H1 (cell line): ENCODE measurements at regions not wholly inside any gene's neighbourhood (a gene's known extent, or its start where the extent isn't known, plus 50 kb on each side); places are given as distances from the start of the nearest gene placed in this dataset.
A peak's percentile ranks its signal among the peaks of the same experiment; 100 is the strongest.

Experiments used
- CTCF ChIA-PET: fragments of 300-600 bp; sonication (Branson Sonifier 250); formaldehyde crosslinking; loops from one replicate; lab custom pipeline; 2021; ENCODE audit not compliant: partially characterized antibody; lab: Charles Lee
- POLR2A ChIA-PET: fragments of 300-600 bp; sonication (Branson Sonifier 250); formaldehyde crosslinking; loops from one replicate; lab custom pipeline; 2021; ENCODE audit warnings: inconsistent platforms; ENCODE audit not compliant: partially characterized antibody; lab: Charles Lee
- DNase-seq, 2 experiments: peaks; one replicate each; pipeline versions ENCODE4 v3.0.0 to v3.0.0-alpha.2; 2010 to 2022; ENCODE audit warnings: low spot score in 2 of 2, low read depth in 1 of 2, mixed read lengths in 1 of 2
- FAIRE-seq: peaks from 2 replicates; lab custom pipeline; 2011; peaks lifted over from hg19 to GRCh38; lab: Jason Lieb, UNC
- H2AFZ ChIP-seq: 2 replicates; pipeline ENCODE4 v1.8.1; 2012; ENCODE audit warnings: low read length, inconsistent platforms
- H2AK5ac ChIP-seq: 2 replicates; pipeline ENCODE4 v1.6.1; 2013; ENCODE audit warnings: low read depth, low read length
- H2BK120ac ChIP-seq: replicated peaks from 2 replicates; pipeline ENCODE3; 2013; ENCODE audit warnings: low read depth, low read length, inconsistent platforms
- H2BK12ac ChIP-seq: 2 replicates; pipeline ENCODE4 v1.6.1; 2013; ENCODE audit warnings: low read depth, low read length
- H2BK15ac ChIP-seq: 2 replicates; pipeline ENCODE4 v1.6.1; 2013; ENCODE audit warnings: low read length
- H2BK20ac ChIP-seq: 2 replicates; pipeline ENCODE4 v1.6.1; 2013; ENCODE audit warnings: low read length
- H2BK5ac ChIP-seq: 2 replicates; pipeline ENCODE4 v1.6.1; 2013; ENCODE audit warnings: low read depth, low read length
- H3K14ac ChIP-seq: 2 replicates; pipeline ENCODE4 v1.6.1; 2013; ENCODE audit warnings: inconsistent platforms; ENCODE audit not compliant: insufficient read length
- H3K18ac ChIP-seq: 2 replicates; pipeline ENCODE4 v1.6.1; 2013; ENCODE audit warnings: low read length; ENCODE audit errors: extremely low read depth
- H3K23ac ChIP-seq: 2 replicates; pipeline ENCODE4 v1.6.1; 2013; ENCODE audit warnings: inconsistent platforms; ENCODE audit not compliant: insufficient read length
- H3K23me2 ChIP-seq: 2 replicates; pipeline ENCODE4 v1.6.1; 2013; ENCODE audit warnings: low read depth, low read length
- H3K27ac ChIP-seq: 2 replicates; pipeline ENCODE4 v1.6.1; 2011; ENCODE audit warnings: low read depth, low read length, inconsistent platforms
- H3K27me3 ChIP-seq, 4 experiments: replicated peaks in 1 of 4; 1 replicate in 1 of 4; 2 replicates in 3 of 4; pipeline versions ENCODE4 v1.6.1 to v1.8.1; 2011 to 2013; ENCODE audit warnings: low read length in 3 of 4, mild to moderate bottlenecking in 3 of 4, inconsistent platforms in 2 of 4, mixed read lengths in 2 of 4, moderate library complexity in 1 of 4; ENCODE audit not compliant: control insufficient read depth in 3 of 4, insufficient read depth in 3 of 4; ENCODE audit errors: extremely low read depth in 1 of 4
- H3K36me3 ChIP-seq, 4 experiments: 2 replicates each; pipeline versions ENCODE4 v1.6.1 to v1.8.1; 2011 to 2013; ENCODE audit warnings: mild to moderate bottlenecking in 4 of 4, low read length in 3 of 4, moderate library complexity in 2 of 4, control low read depth in 1 of 4, inconsistent platforms in 1 of 4; ENCODE audit not compliant: insufficient read depth in 4 of 4, control insufficient read depth in 2 of 4
- H3K4ac ChIP-seq: replicated peaks from 2 replicates; pipeline ENCODE3; 2013; ENCODE audit warnings: low read length, low read depth, mixed read lengths, inconsistent platforms; ENCODE audit not compliant: insufficient read length
- H3K4me1 ChIP-seq, 4 experiments: replicated peaks in 1 of 4; 1 replicate in 1 of 4; 2 replicates in 3 of 4; pipeline versions ENCODE4 v1.6.1 to v1.8.1; 2011 to 2013; ENCODE audit warnings: low read length in 3 of 4, inconsistent platforms in 2 of 4, mixed read lengths in 1 of 4; ENCODE audit not compliant: insufficient read depth in 4 of 4, control insufficient read depth in 3 of 4
- H3K4me2 ChIP-seq, 2 experiments: 2 replicates each; pipeline versions ENCODE4 v1.6.1 to v1.8.1; 2011 to 2013; ENCODE audit warnings: low read depth in 2 of 2, low read length in 2 of 2, control low read depth in 1 of 2, inconsistent platforms in 1 of 2, mild to moderate bottlenecking in 1 of 2; ENCODE audit not compliant: insufficient read depth in 1 of 2
- H3K4me3 ChIP-seq, 4 experiments: fragments of 200-600, 300-600 bp in 1 of 4; sonication (generic), shearing (Covaris generic), sonication (Bioruptor Twin) in 1 of 4; 2 replicates each; pipeline versions ENCODE4 v1.5.1 to v1.8.1; 2011 to 2016; ENCODE audit warnings: low read length in 4 of 4, low read depth in 3 of 4, control low read depth in 2 of 4, inconsistent platforms in 2 of 4, mild to moderate bottlenecking in 2 of 4, mixed read lengths in 1 of 4, moderate library complexity in 1 of 4; ENCODE audit not compliant: insufficient read depth in 2 of 4; ENCODE audit errors: extremely low read depth in 1 of 4
- H3K56ac ChIP-seq: replicated peaks from 2 replicates; pipeline ENCODE3; 2013; ENCODE audit warnings: low read depth, mild to moderate bottlenecking, mixed read lengths, low read length, inconsistent platforms; ENCODE audit not compliant: insufficient read length
- H3K79me1 ChIP-seq: 2 replicates; pipeline ENCODE4 v1.6.1; 2013; ENCODE audit warnings: low read depth, low read length, control low read depth
- H3K79me2 ChIP-seq, 2 experiments: 2 replicates each; pipeline versions ENCODE4 v1.6.1 to v1.8.1; 2012 to 2013; ENCODE audit warnings: low read length in 2 of 2, mild to moderate bottlenecking in 2 of 2, inconsistent platforms in 1 of 2; ENCODE audit not compliant: insufficient read depth in 2 of 2, control insufficient read depth in 1 of 2
- H3K9ac ChIP-seq, 4 experiments: replicated peaks in 1 of 4; 1 replicate in 1 of 4; 2 replicates in 3 of 4; pipeline versions ENCODE4 v1.6.1 to v1.8.1; 2011 to 2013; ENCODE audit warnings: low read depth in 3 of 4, low read length in 3 of 4, control low read depth in 2 of 4, mild to moderate bottlenecking in 2 of 4, moderate library complexity in 2 of 4, inconsistent platforms in 1 of 4; ENCODE audit errors: extremely low read depth in 1 of 4
- H3K9me3 ChIP-seq, 2 experiments: 2 replicates each; pipeline versions ENCODE4 v1.6.1 to v1.8.1; 2012 to 2013; ENCODE audit warnings: mild to moderate bottlenecking in 2 of 2, moderate library complexity in 2 of 2, control low read depth in 1 of 2, inconsistent platforms in 1 of 2, low read depth in 1 of 2, low read length in 1 of 2, mixed read lengths in 1 of 2; ENCODE audit not compliant: insufficient read depth in 2 of 2
- H4K20me1 ChIP-seq, 2 experiments: replicated peaks in 1 of 2; 2 replicates each; pipeline versions ENCODE3 to v1.8.1; 2011 to 2013; ENCODE audit warnings: inconsistent platforms in 2 of 2, low read length in 2 of 2, mild to moderate bottlenecking in 1 of 2; ENCODE audit not compliant: insufficient read depth in 2 of 2, control insufficient read depth in 1 of 2
- H4K5ac ChIP-seq: 2 replicates; pipeline ENCODE4 v1.6.1; 2013; ENCODE audit warnings: low read length, low read depth, mixed read lengths, inconsistent platforms; ENCODE audit not compliant: insufficient read length
- H4K8ac ChIP-seq: 2 replicates; pipeline ENCODE4 v1.8.0; 2013; ENCODE audit warnings: mild to moderate bottlenecking, moderate library complexity, low read length, inconsistent platforms; ENCODE audit not compliant: insufficient read depth; ENCODE audit errors: extremely low read depth
- H4K91ac ChIP-seq: replicated peaks from 2 replicates; pipeline ENCODE3; 2013; ENCODE audit warnings: low read length, mixed read lengths, inconsistent platforms; ENCODE audit not compliant: insufficient read length
- MAFK ChIP-seq: IDR thresholded peaks from 2 replicates; pipeline ENCODE4 v1.6.1; 2012; ENCODE audit warnings: low read depth, mild to moderate bottlenecking, improper control_type of control experiment, low read length
- WGBS, 2 experiments: shearing (Covaris generic) in 1 of 2; methylation state at CpG; one replicate each; pipeline versions ENCODE4 v1.1.6 to v1.1.7; 2013 to 2015; ENCODE audit warnings: low lambda C conversion rate in 2 of 2, mixed read lengths in 2 of 2, inconsistent platforms in 1 of 2, low coverage in 1 of 2, missing lambda C conversion rate in 1 of 2; ENCODE audit not compliant: insufficient replicate concordance in 2 of 2, insufficient coverage in 1 of 2, insufficient read length in 1 of 2; ENCODE audit errors: extremely low coverage in 1 of 2, missing lambda C conversion rate in 1 of 2; 5-methylcytosine and 5-hydroxymethylcytosine counted together
- TF ChIP-seq, protein P1 (sequence below), 3 experiments: IDR thresholded peaks; 1 replicate in 2 of 3; 2 replicates in 1 of 3; pipeline versions ENCODE4 v1.5.1 to v1.6.1; 2011; ENCODE audit warnings: low read length in 3 of 3, mild to moderate bottlenecking in 3 of 3, inconsistent platforms in 2 of 3, low read depth in 1 of 3, moderate library complexity in 1 of 3; ENCODE audit not compliant: insufficient read depth in 1 of 3; ENCODE audit errors: control extremely low read depth in 1 of 3

DNA sequence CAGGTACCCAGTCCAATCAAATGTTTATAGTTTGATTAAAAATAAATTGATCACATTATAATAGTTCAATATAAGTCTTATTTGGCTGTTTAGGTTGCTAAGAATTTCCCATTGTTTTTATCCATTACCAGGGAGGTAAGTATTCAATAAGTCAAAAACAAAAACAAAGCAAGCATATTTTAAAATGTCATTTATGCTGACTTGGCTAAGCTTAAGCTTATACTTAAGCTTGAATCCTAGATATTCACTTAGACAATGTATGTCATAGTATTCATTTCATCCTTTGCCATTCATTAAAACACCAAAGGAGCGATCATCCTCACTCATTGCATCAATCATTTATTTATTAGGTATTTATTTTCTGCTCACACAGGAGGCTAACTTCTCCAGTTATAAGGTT, 144.9 kb downstream of the PRL start:
- Histone ChIP-seq H2AFZ (no peak overlapping the region), H3K14ac (no peak overlapping the region), H3K27ac (no peak overlapping the region), H2BK120ac (no peak overlapping the region), H3K4me1 (peaks cover 3 to 17% (median 13%) of the 10 kb centered on the region in 4 experiments), H3K27me3 (no peaks in the 10 kb centered on the region), H4K20me1 (peaks cover 0 to 1% of the 10 kb centered on the region in 2 experiments), H3K79me1 (peaks cover 2% of the 10 kb centered on the region; the same call in 1 of the 2 replicates), H3K9me3 (no peaks in the 10 kb centered on the region), H4K8ac (no peak overlapping the region), H2BK5ac (no peak overlapping the region), H4K5ac (no peak overlapping the region), H3K23ac (no peak overlapping the region), H2AK5ac (no peak overlapping the region), H4K91ac (no peak overlapping the region), H2BK12ac (no peak overlapping the region), H3K9ac (no peak overlapping the region), H3K56ac (no peak overlapping the region), H3K4me3 (no peak overlapping the region), H3K23me2 (no peaks in the 10 kb centered on the region), H2BK20ac (no peak overlapping the region), H3K79me2 (peaks cover 0 to 6% of the 10 kb centered on the region in 2 experiments; a peak in 1 of 4 replicates), H3K4me2 (no peak overlapping the region), H3K18ac (no peak overlapping the region), H3K4ac (no peak overlapping the region), H3K36me3 (no peaks in the 10 kb centered on the region), H2BK15ac (no peak overlapping the region)
- ChIA-PET POLR2A (no interaction called here), CTCF (interaction anchor here (0.5 to 0.6 kb wide), 2 partner anchors 9 to 43 kb away, joined by 3 to 5 read pairs; no protein-coding TSS in a partner anchor)
- peak; percentile 21; the same call in 1 of the 2 replicates for TF ChIP-seq MAFK
- TF ChIP-seq, protein P1, sequence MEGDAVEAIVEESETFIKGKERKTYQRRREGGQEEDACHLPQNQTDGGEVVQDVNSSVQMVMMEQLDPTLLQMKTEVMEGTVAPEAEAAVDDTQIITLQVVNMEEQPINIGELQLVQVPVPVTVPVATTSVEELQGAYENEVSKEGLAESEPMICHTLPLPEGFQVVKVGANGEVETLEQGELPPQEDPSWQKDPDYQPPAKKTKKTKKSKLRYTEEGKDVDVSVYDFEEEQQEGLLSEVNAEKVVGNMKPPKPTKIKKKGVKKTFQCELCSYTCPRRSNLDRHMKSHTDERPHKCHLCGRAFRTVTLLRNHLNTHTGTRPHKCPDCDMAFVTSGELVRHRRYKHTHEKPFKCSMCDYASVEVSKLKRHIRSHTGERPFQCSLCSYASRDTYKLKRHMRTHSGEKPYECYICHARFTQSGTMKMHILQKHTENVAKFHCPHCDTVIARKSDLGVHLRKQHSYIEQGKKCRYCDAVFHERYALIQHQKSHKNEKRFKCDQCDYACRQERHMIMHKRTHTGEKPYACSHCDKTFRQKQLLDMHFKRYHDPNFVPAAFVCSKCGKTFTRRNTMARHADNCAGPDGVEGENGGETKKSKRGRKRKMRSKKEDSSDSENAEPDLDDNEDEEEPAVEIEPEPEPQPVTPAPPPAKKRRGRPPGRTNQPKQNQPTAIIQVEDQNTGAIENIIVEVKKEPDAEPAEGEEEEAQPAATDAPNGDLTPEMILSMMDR (IDR thresholded peaks at IDR 0.05; ENCODE audit: control extremely low read depth in 1 of 3, insufficient read depth in 1 of 3, low read depth in 1 of 3, low read length in 3 of 3): no peak
- WGBS, 2 experiments: 100% methylated on average over 1 of the region's 1 CpG; no CpG with 5 or more reads in 1 of the 2 experiments
- DNase-seq: no peak
- no peak for FAIRE-seq
